AG04449 (cell line): ENCODE measurements at regions not wholly inside any gene's neighbourhood (a gene's known extent, or its start where the extent isn't known, plus 50 kb on each side); places are given as distances from the start of the nearest gene placed in this dataset.

Experiments used
- CTCF ChIA-PET: fragments of 350-600 bp; formaldehyde crosslinking; extraction: SDS; loops from one replicate; lab custom pipeline; 2021; ENCODE audit warnings: antibody characterized with exemption; lab: Yijun Ruan, JAX
- POLR2A ChIA-PET: fragments of 400-600, 350-600 bp; formaldehyde crosslinking; extraction: SDS; loops from one replicate; lab custom pipeline; 2020; ENCODE audit warnings: antibody characterized with exemption, inconsistent platforms; lab: Yijun Ruan, JAX
- DNase-seq: peaks from one replicate; pipeline ENCODE4 v3.0.0-alpha.2; 2010; ENCODE audit warnings: low read depth, low spot score
- H3K4me3 ChIP-seq: 2 replicates; pipeline ENCODE4 v1.5.1; 2011; ENCODE audit warnings: low read depth, mild to moderate bottlenecking, control low read depth, low read length
- CTCF ChIP-seq: IDR thresholded peaks from one replicate; pipeline ENCODE4 v1.5.1; 2011; ENCODE audit warnings: mild to moderate bottlenecking, moderate library complexity, low read length, control low read depth, inconsistent platforms; ENCODE audit not compliant: insufficient read depth; ENCODE audit errors: missing control alignments

GRCh38 chr12:84218406-84218805, 694.2 kb downstream of the SLC6A15 start:
- ChIA-PET POLR2A (no interaction called here), CTCF (no interaction called here)
- TF ChIP-seq CTCF: no peak
- DNase-seq: no peak
- H3K4me3 ChIP-seq: no peak overlapping the region

GRCh38 chr12:84201976-84202375, 710.6 kb downstream of the SLC6A15 start:
- H3K4me3 ChIP-seq: no peak overlapping the region
- DNase-seq: no peak
- ChIA-PET CTCF (no interaction called here), POLR2A (no interaction called here)
- TF ChIP-seq CTCF: no peak

- ChIA-PET POLR2A (no interaction called here), CTCF (interaction anchor here (0.7 kb wide), 1 partner anchor 13 kb away, joined by 3 read pairs; no protein-coding TSS in a partner anchor)
- H3K4me3 ChIP-seq: no peak overlapping the region
- DNase-seq: no peak
- no peak for TF ChIP-seq CTCF
Measured at GRCh38 chr12:84198294-84198946, 714.2 kb downstream of the SLC6A15 start.

GRCh38 chr12:84191779-84192178, 720.8 kb downstream of the SLC6A15 start:
- no peak for DNase-seq
- ChIA-PET CTCF (no interaction called here), POLR2A (no interaction called here)
- no peak overlapping the region for H3K4me3 ChIP-seq
- no peak for TF ChIP-seq CTCF

- CTCF ChIA-PET: no interaction called here
- TF ChIP-seq CTCF: no peak
- POLR2A ChIA-PET: no interaction called here
- DNase-seq: no peak
- no peak overlapping the region for H3K4me3 ChIP-seq
Measured at GRCh38 chr12:84186433-84186832, 726.2 kb downstream of the SLC6A15 start.

GRCh38 chr12:84183576-84183975, 729.0 kb downstream of the SLC6A15 start:
- no peak for TF ChIP-seq CTCF
- CTCF ChIA-PET: no interaction called here
- H3K4me3 ChIP-seq: no peak overlapping the region
- POLR2A ChIA-PET: interaction anchor here (0.5 kb wide), 1 partner anchor 951 kb away, joined by 4 read pairs; no protein-coding TSS in a partner anchor
- DNase-seq: no peak
